Muscle of leg (tissue), 3 donors: ENCODE measurements at regions not wholly inside any gene's neighbourhood (a gene's known extent, or its start where the extent isn't known, plus 50 kb on each side); places are given as distances from the start of the nearest gene placed in this dataset.

Source experiments
- DNase-seq: peaks from one replicate; pipeline ENCODE4 v3.0.0; 2013
- H3K27ac ChIP-seq: one replicate; pipeline ENCODE4 v1.5.1; 2013; ENCODE audit warnings: mild to moderate bottlenecking, low read length, control low read depth
- H3K27me3 ChIP-seq: one replicate; pipeline ENCODE4 v1.6.1; 2013; ENCODE audit warnings: low read length; ENCODE audit not compliant: control insufficient read depth, insufficient read depth
- H3K36me3 ChIP-seq: one replicate; pipeline ENCODE4 v1.6.1; 2013; ENCODE audit warnings: low read length; ENCODE audit not compliant: control insufficient read depth, insufficient read depth
- H3K4me1 ChIP-seq: one replicate; pipeline ENCODE4 v1.6.1; 2013; ENCODE audit warnings: low read length; ENCODE audit not compliant: control insufficient read depth, insufficient read depth
- H3K4me3 ChIP-seq: one replicate; pipeline ENCODE4 v1.5.1; 2013; ENCODE audit warnings: low read length, control low read depth
- H3K9me3 ChIP-seq: replicated peaks from 2 replicates; pipeline ENCODE4 v1.6.1; 2013; ENCODE audit warnings: low read depth, low read length; ENCODE audit not compliant: control insufficient read depth
- WGBS: methylation state at CpG from one replicate; pipeline ENCODE4 v1.1.5; 2013; ENCODE audit warnings: missing lambda C conversion rate; ENCODE audit not compliant: insufficient coverage; 5-methylcytosine and 5-hydroxymethylcytosine counted together

- Histone ChIP-seq H3K27me3 (no peaks in the 10 kb centered on the region), H3K4me1 (no peaks in the 10 kb centered on the region), H3K27ac (no peak overlapping the region), H3K9me3 (no peaks in the 10 kb centered on the region), H3K36me3 (no peaks in the 10 kb centered on the region), H3K4me3 (no peak overlapping the region)
- 100% methylated on average over 1 of the region's 5 CpGs for WGBS
- DNase-seq: no peak
Measured at GRCh38 chr11:91717169-91717568, 507.4 kb upstream of the FAT3 start.

DNA sequence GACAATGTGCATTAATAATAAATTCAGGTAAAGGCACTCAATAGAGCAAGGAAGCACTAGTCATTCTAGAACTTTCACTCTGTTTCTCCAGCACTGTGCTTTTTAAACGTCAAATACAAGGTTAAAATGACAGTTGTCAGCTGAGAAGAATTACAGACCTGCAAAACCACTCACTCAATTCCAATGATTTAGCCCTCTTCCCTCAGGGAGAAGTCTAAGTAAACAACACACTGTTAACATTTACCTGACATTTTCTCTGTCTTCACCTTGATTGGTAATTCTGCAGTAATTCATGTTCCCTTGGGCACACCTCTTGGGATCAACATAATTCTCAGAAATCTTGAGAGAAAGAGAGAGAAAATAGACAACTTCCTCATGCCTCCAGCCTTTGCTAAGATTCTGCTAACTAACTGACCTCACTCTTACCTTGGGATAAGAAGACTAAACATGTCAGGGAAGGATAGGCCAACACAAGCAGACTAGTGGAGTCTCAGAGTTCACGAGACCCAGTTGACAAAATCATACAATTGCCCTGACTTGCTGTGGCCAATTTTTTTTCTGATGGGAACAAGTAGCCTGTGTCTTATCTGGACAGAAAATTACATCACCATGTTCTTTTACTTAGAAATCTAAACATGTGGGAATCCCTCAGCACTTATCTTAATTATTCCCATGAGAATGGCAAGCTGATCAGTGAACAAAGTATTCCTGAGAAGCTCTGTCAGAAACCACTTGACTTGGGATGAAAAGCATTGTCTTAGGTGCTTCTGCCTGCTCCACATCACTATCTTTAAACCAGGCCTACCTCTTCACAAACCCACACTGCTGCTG is 516.8 kb upstream of the FAT3 start:
- no peak overlapping the region for H3K27ac ChIP-seq
- H3K36me3 ChIP-seq: no peaks in the 10 kb centered on the region
- no peaks in the 10 kb centered on the region for H3K4me1 ChIP-seq
- no peak overlapping the region for H3K4me3 ChIP-seq
- no peaks in the 10 kb centered on the region for H3K27me3 ChIP-seq
- no peak for DNase-seq
- WGBS: 20% methylated on average over 1 of the region's 2 CpGs
- no peaks in the 10 kb centered on the region for H3K9me3 ChIP-seq

- WGBS: 83% methylated on average over 1 of the region's 1 CpG
- H3K4me1 ChIP-seq: no peaks in the 10 kb centered on the region
- H3K9me3 ChIP-seq: no peaks in the 10 kb centered on the region
- no peaks in the 10 kb centered on the region for H3K27me3 ChIP-seq
- no peak overlapping the region for H3K27ac ChIP-seq
- no peak for DNase-seq
- no peak overlapping the region for H3K4me3 ChIP-seq
- H3K36me3 ChIP-seq: no peaks in the 10 kb centered on the region
Measured at GRCh38 chr11:91703042-91703441, 521.6 kb upstream of the FAT3 start.

GRCh38 chr11:91700854-91701253 is 523.8 kb upstream of the FAT3 start:
- Histone ChIP-seq H3K27ac (no peak overlapping the region), H3K9me3 (no peaks in the 10 kb centered on the region), H3K4me1 (no peaks in the 10 kb centered on the region), H3K27me3 (no peaks in the 10 kb centered on the region), H3K36me3 (no peaks in the 10 kb centered on the region), H3K4me3 (no peak overlapping the region)
- no peak for DNase-seq
- WGBS: no CpG with 5 or more reads among the region's 2 CpGs

GRCh38 chr11:91698845-91699244 is 525.8 kb upstream of the FAT3 start:
- DNase-seq: no peak

GRCh38 chr11:91694331-91694730 is 530.3 kb upstream of the FAT3 start:
- Histone ChIP-seq H3K27ac (no peak overlapping the region), H3K36me3 (no peaks in the 10 kb centered on the region), H3K9me3 (no peaks in the 10 kb centered on the region), H3K27me3 (no peaks in the 10 kb centered on the region), H3K4me1 (no peaks in the 10 kb centered on the region), H3K4me3 (no peak overlapping the region)
- DNase-seq: no peak
- no CpG with 5 or more reads among the region's 1 CpG for WGBS

More at GRCh38 chr11:91698845-91699244, 525.8 kb upstream of the FAT3 start:
- H3K27ac ChIP-seq: no peak overlapping the region
- no CpG with 5 or more reads among the region's 2 CpGs for WGBS
- H3K4me3 ChIP-seq: no peak overlapping the region
- H3K4me1 ChIP-seq: no peaks in the 10 kb centered on the region
- no peaks in the 10 kb centered on the region for H3K27me3 ChIP-seq
- no peaks in the 10 kb centered on the region for H3K9me3 ChIP-seq
- H3K36me3 ChIP-seq: no peaks in the 10 kb centered on the region

DNA sequence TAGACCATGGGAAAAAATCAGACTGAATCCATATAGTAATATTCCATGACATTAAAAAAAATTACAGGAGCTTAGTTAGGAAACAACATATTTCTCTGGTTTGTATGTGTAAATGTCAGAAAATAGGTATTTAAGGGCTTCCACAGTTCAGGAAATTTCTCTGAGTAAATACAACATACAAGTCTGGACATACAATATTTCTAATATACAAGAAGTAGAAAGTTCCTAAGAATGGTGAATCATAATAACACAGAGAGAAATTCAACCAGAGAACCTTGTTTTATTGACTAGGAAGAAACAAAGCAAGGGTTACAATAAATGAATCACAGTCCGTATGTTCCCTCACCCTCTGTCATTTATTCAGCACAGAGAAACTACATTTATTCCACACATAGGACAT is 532.7 kb upstream of the FAT3 start:
- H3K27ac ChIP-seq: no peak overlapping the region
- DNase-seq: no peak
- H3K4me1 ChIP-seq: no peaks in the 10 kb centered on the region
- H3K27me3 ChIP-seq: no peaks in the 10 kb centered on the region
- no peaks in the 10 kb centered on the region for H3K9me3 ChIP-seq
- H3K4me3 ChIP-seq: no peak overlapping the region
- no CpG with 5 or more reads among the region's 1 CpG for WGBS
- no peaks in the 10 kb centered on the region for H3K36me3 ChIP-seq

DNA sequence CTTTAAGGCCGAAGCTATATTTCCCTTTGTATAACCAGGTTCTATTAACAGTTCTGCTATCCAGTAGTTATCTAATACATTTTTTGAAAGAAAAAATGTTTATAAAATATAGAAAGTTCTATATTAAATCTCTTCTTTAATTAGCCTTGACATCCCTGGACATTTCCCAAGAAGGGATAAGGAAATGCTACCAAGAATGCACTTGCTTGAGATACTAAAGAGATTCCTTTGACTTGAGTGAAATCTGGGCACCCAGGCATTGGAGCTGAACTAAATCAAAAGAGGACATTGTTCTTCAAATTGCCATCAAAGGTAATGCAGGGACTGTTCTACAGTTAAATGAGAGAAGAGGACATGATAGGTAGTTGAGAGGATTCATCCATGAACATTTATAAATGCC is 535.9 kb upstream of the FAT3 start:
- H3K9me3 ChIP-seq: no peaks in the 10 kb centered on the region
- no peak overlapping the region for H3K27ac ChIP-seq
- no peaks in the 10 kb centered on the region for H3K27me3 ChIP-seq
- no peaks in the 10 kb centered on the region for H3K4me1 ChIP-seq
- DNase-seq: no peak
- H3K36me3 ChIP-seq: no peaks in the 10 kb centered on the region
- H3K4me3 ChIP-seq: no peak overlapping the region
- WGBS: no CpG with 5 or more reads among the region's 1 CpG

- Histone ChIP-seq H3K36me3 (no peaks in the 10 kb centered on the region), H3K27ac (no peak overlapping the region), H3K4me3 (no peak overlapping the region), H3K27me3 (no peaks in the 10 kb centered on the region), H3K4me1 (no peaks in the 10 kb centered on the region), H3K9me3 (no peaks in the 10 kb centered on the region)
- peak; percentile 39 for DNase-seq
- no CpG with 5 or more reads among the region's 1 CpG for WGBS
Measured at GRCh38 chr11:91686700-91687099, 537.9 kb upstream of the FAT3 start.

- Histone ChIP-seq H3K36me3 (no peaks in the 10 kb centered on the region), H3K27me3 (no peaks in the 10 kb centered on the region), H3K27ac (no peak overlapping the region), H3K4me3 (no peak overlapping the region), H3K4me1 (no peaks in the 10 kb centered on the region), H3K9me3 (no peaks in the 10 kb centered on the region)
- peak; percentile 88 for DNase-seq
- WGBS: no CpG with 5 or more reads among the region's 3 CpGs
Measured at GRCh38 chr11:91686281-91686680, 538.3 kb upstream of the FAT3 start.

DNA sequence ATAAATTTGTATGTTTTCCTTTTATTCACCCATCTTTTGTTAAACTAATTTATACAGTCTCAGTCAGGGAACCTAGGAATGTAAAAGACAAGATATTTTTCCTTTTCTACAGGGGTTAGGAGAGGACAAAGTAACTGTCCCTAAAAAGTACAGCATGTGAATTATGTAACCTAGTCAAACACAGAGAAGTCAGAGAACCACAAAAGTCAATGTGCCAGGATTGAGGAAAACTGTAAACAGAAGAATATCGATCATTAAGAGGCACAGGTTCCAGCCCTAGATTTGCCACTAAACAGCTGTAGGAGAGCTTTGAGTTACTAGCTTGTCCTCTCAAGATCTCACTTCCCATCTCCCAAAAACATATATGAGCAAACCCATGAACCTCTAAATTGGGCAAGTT is 550.9 kb upstream of the FAT3 start:
- no peak for DNase-seq
- Histone ChIP-seq H3K36me3 (no peaks in the 10 kb centered on the region), H3K4me1 (no peaks in the 10 kb centered on the region), H3K27me3 (no peaks in the 10 kb centered on the region), H3K9me3 (no peaks in the 10 kb centered on the region), H3K4me3 (no peak overlapping the region), H3K27ac (no peak overlapping the region)
- WGBS: no CpG with 5 or more reads among the region's 1 CpG
